AG04449 (cell line): ENCODE measurements at regions not wholly inside any gene's neighbourhood (a gene's known extent, or its start where the extent isn't known, plus 50 kb on each side); places are given as distances from the start of the nearest gene placed in this dataset.

Experiments
- CTCF ChIA-PET: fragments of 350-600 bp; formaldehyde crosslinking; extraction: SDS; loops from one replicate; lab custom pipeline; 2021; ENCODE audit warnings: antibody characterized with exemption; lab: Yijun Ruan, JAX
- POLR2A ChIA-PET: fragments of 400-600, 350-600 bp; formaldehyde crosslinking; extraction: SDS; loops from one replicate; lab custom pipeline; 2020; ENCODE audit warnings: antibody characterized with exemption, inconsistent platforms; lab: Yijun Ruan, JAX
- DNase-seq: peaks from one replicate; pipeline ENCODE4 v3.0.0-alpha.2; 2010; ENCODE audit warnings: low read depth, low spot score
- H3K4me3 ChIP-seq: 2 replicates; pipeline ENCODE4 v1.5.1; 2011; ENCODE audit warnings: low read depth, mild to moderate bottlenecking, control low read depth, low read length
- TF ChIP-seq, protein P1 (sequence below): IDR thresholded peaks from one replicate; pipeline ENCODE4 v1.5.1; 2011; ENCODE audit warnings: mild to moderate bottlenecking, moderate library complexity, low read length, control low read depth, inconsistent platforms; ENCODE audit not compliant: insufficient read depth; ENCODE audit errors: missing control alignments

DNA sequence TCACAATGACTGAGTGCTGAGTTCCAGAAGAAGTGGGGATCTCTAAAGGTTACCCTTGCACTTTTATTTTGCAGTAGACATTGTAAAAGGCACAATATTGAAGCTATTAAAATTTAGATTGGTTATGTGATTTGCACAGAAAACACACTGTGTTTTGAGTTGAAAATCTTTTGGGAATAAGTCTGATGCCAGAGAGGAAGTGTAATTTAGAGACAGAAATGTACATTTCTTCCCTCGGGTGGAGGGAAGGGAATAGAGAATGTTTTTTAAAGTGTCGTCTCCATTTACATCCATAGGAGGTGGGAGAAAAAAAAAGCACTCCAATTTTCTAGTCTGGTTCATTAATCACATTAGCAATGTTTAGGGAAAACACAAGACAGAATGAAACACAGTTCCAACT, 465.8 kb downstream of the OLFM4 start:
- DNase-seq, result no peak
- CTCF ChIA-PET, result no interaction called here
- TF ChIP-seq, protein P1, sequence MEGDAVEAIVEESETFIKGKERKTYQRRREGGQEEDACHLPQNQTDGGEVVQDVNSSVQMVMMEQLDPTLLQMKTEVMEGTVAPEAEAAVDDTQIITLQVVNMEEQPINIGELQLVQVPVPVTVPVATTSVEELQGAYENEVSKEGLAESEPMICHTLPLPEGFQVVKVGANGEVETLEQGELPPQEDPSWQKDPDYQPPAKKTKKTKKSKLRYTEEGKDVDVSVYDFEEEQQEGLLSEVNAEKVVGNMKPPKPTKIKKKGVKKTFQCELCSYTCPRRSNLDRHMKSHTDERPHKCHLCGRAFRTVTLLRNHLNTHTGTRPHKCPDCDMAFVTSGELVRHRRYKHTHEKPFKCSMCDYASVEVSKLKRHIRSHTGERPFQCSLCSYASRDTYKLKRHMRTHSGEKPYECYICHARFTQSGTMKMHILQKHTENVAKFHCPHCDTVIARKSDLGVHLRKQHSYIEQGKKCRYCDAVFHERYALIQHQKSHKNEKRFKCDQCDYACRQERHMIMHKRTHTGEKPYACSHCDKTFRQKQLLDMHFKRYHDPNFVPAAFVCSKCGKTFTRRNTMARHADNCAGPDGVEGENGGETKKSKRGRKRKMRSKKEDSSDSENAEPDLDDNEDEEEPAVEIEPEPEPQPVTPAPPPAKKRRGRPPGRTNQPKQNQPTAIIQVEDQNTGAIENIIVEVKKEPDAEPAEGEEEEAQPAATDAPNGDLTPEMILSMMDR, result no peak
- H3K4me3 ChIP-seq, result no peak overlapping the region
- POLR2A ChIA-PET, result no interaction called here

- POLR2A ChIA-PET, result no interaction called here
- DNase-seq, result no peak
- TF ChIP-seq, protein P1, result no peak
- H3K4me3 ChIP-seq, result no peak overlapping the region
- CTCF ChIA-PET, result no interaction called here
These were observed 471.0 kb downstream of the OLFM4 start for GRCh38 chr13:53499576-53500133.

DNA sequence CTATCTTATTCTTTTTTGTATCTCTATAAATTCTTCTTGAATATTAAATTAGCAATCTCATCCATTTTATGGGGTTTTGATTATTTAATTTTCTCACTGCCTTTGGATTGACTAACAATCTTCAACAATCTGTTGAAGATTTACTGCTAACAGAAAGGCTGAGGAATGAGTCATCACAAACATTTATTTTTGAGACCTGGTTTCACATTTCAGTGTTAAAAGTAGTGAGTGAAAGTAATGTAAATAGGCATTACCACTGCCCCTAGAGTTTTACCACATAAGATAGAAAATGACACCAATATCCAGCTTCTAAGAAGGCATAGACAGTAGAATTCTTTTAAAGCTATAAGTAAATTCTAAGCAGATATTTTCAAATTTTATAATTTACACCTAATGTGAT, 472.8 kb downstream of the OLFM4 start:
- TF ChIP-seq, protein P1, result no peak
- POLR2A ChIA-PET, result no interaction called here
- no peak for DNase-seq
- no peak overlapping the region for H3K4me3 ChIP-seq
- CTCF ChIA-PET, result no interaction called here

DNA sequence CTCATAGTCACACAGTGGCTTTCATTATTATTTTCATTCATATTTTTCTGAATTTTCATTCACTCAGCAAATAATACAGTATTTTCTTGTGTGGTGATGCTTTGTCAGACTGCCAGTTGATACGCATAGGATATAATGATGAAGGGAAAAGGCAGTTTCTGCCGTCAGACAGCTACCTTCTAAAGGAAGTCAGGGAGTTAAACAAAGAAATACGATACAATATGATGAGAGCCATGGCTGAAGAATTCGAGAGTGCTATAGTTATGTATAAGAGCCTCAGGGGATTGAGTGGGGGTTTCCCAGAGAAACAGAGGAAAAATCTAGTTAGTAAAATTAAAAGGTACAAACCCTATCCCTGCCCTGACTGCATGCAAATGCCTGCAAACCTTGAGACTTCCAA, 479.1 kb downstream of the OLFM4 start:
- ChIA-PET CTCF (no interaction called here), POLR2A (no interaction called here)
- no peak overlapping the region for H3K4me3 ChIP-seq
- DNase-seq, result no peak
- TF ChIP-seq, protein P1, result no peak

DNA sequence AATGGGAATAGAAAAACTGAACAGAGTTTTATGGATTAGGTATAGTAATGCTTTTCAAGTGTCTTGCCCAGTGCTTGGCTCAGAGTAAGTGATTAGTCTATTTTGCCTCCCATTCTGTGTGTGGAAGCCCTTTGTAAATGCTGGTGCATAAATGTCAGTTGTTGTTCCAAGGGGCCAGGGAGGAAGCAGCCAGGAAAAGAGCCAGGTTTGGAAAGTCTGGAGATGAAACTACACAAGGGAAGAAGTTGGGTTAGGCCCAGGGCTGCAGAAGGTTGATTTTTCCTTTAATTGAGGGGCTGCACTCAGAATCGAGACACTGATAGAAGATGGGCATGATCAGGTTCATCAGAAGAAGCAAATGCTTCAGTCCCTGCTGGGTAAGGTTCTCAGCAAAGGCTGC, 484.0 kb downstream of the OLFM4 start:
- H3K4me3 ChIP-seq, result no peak overlapping the region
- ChIA-PET POLR2A (no interaction called here), CTCF (no interaction called here)
- TF ChIP-seq, protein P1, result no peak
- DNase-seq, result no peak

DNA sequence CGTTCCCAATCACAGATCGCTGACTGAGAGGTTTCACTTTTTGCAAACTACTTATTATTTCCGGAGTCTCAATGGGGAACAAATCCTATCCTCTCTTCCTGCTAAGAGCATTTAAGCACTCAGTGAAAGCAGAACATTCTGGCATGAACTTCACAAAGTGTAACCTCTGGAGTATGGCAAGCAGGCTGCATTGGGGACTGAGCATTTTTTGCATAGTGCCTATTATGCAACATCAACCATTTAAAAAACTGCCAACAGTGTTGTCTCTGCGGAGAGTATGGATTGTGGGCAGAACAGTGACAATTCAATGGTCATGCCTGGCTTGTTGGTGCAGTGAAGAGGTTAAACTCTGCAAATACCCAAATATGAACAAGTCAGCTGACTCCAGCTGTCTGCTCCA, 484.6 kb downstream of the OLFM4 start:
- ChIA-PET POLR2A (no interaction called here), CTCF (no interaction called here)
- TF ChIP-seq, protein P1, result no peak
- DNase-seq, result no peak
- H3K4me3 ChIP-seq, result no peak overlapping the region
